K562 (cell line): ENCODE measurements at regions not wholly inside any gene's neighbourhood (a gene's known extent, or its start where the extent isn't known, plus 50 kb on each side); places are given as distances from the start of the nearest gene placed in this dataset.

Experiments
- ARID2 ChIP-seq: fragments of 450-650 bp; IDR thresholded peaks from 2 replicates; pipeline ENCODE4 v1.6.1; 2017; ENCODE audit warnings: antibody characterized with exemption, mild to moderate bottlenecking
- ARID3A ChIP-seq: IDR thresholded peaks from 2 replicates; pipeline ENCODE4 v1.6.1; 2012; ENCODE audit warnings: low read depth, low read length, improper control_type of control experiment, borderline replicate concordance
- CTCF ChIP-seq, 3 experiments: IDR thresholded peaks in 2 of 3; conservative IDR thresholded peaks in 1 of 3; 2 replicates each; pipeline ENCODE4 v1.5.1; 2011 to 2012; ENCODE audit warnings: low read length in 3 of 3, mild to moderate bottlenecking in 3 of 3, control low read depth in 2 of 3, improper control_type of control experiment in 1 of 3, inconsistent platforms in 1 of 3, low read depth in 1 of 3, mixed read lengths in 1 of 3, moderate library complexity in 1 of 3; ENCODE audit not compliant: insufficient read depth in 2 of 3
- CTCFL ChIP-seq: IDR thresholded peaks from 2 replicates; pipeline ENCODE4 v1.6.1; 2011; ENCODE audit warnings: borderline replicate concordance, low read depth, mild to moderate bottlenecking, moderate library complexity, low read length; ENCODE audit not compliant: insufficient read depth, poor library complexity, severe bottlenecking
- DMBX1 ChIP-seq: fragments of 250-450 bp; sonication (Bioruptor Pico); IDR thresholded peaks from 2 replicates; pipeline ENCODE4 v1.8.0; 2022; ENCODE audit warnings: inconsistent platforms, mild to moderate bottlenecking, moderate library complexity, borderline replicate concordance
- ETS2 ChIP-seq: IDR thresholded peaks from 2 replicates; pipeline ENCODE4 v1.6.1; 2016; ENCODE audit warnings: borderline replicate concordance, missing genetic modification characterization, mild to moderate bottlenecking, moderate library complexity, missing compliant biosample characterization; ENCODE audit not compliant: poor library complexity, severe bottlenecking
- GMEB1 ChIP-seq: fragments of 250-450 bp; sonication (Bioruptor Pico); IDR thresholded peaks from 2 replicates; pipeline ENCODE4 v1.4.0; 2020; ENCODE audit warnings: mild to moderate bottlenecking
- ILK ChIP-seq: fragments of 450-650 bp; IDR thresholded peaks from 2 replicates; pipeline ENCODE4 v1.6.1; 2016; ENCODE audit warnings: missing genetic modification characterization, low read depth, mild to moderate bottlenecking, missing compliant biosample characterization, moderate library complexity, borderline replicate concordance
- MAFK ChIP-seq: IDR thresholded peaks from 2 replicates; pipeline ENCODE4 v1.6.1; 2011; ENCODE audit warnings: low read length, improper control_type of control experiment
- SMC3 ChIP-seq: conservative IDR thresholded peaks from 2 replicates; pipeline ENCODE4 v1.6.1; 2011; ENCODE audit warnings: low read depth, low read length, improper control_type of control experiment; ENCODE audit not compliant: insufficient read depth
- STAG1 ChIP-seq: sonication (generic); formaldehyde crosslinking; IDR thresholded peaks from 2 replicates; pipeline ENCODE4 v1.5.0; 2020; ENCODE audit warnings: missing genetic modification reagents, borderline replicate concordance
- STAT6 ChIP-seq: sonication (generic); formaldehyde crosslinking; IDR thresholded peaks from 2 replicates; pipeline ENCODE4 v1.8.1; 2023; ENCODE audit warnings: mild to moderate bottlenecking, missing genetic modification reagents
- ZFP1 ChIP-seq: fragments of 450-650 bp; formaldehyde crosslinking; IDR thresholded peaks from 2 replicates; pipeline ENCODE4 v1.4.0; 2020; ENCODE audit warnings: mild to moderate bottlenecking, mixed read lengths
- ZKSCAN8 ChIP-seq: fragments of 200-800 bp; sonication (Bioruptor generic); IDR thresholded peaks from 2 replicates; pipeline ENCODE4 v1.6.1; 2016; ENCODE audit warnings: missing genetic modification characterization, missing compliant biosample characterization
- ZNF436 ChIP-seq: fragments of 250-450, 450-650 bp; sonication (Bioruptor Pico); formaldehyde crosslinking; IDR thresholded peaks from 2 replicates; pipeline ENCODE4 v1.7.0; 2020; ENCODE audit warnings: mild to moderate bottlenecking

- TF ChIP-seq STAT6 (CRISPR knock-in tag) (no peak), CTCFL (peak; percentile 70), ZKSCAN8 (CRISPR knock-in tag) (no peak), STAG1 (CRISPR knock-in tag) (no peak; the same call in 1 of the 2 replicates), MAFK (no peak), GMEB1 (CRISPR knock-in tag) (no peak), ZNF436 (CRISPR knock-in tag) (no peak), DMBX1 (CRISPR knock-in tag) (no peak), SMC3 (peak; percentile 67; the same call in 1 of the 2 replicates), ZFP1 (CRISPR knock-in tag) (no peak), ETS2 (no peak), CTCF (IDR thresholded peaks at IDR 0.05 in 2 of 3, conservative IDR thresholded peaks at IDR 0.05 in 1 of 3; ENCODE audit: insufficient read depth in 2 of 3, low read depth in 1 of 3, low read length in 3 of 3) (peak; percentile 74 to 78 (median 75)), ARID2 (no peak), ILK (no peak), ARID3A (no peak)
Measured at GRCh38 chr9:119968836-119969707, 599.8 kb upstream of the BRINP1 start (continued).
